ENCODE measurements at regions not wholly inside any gene's neighbourhood (a gene's known extent, or its start where the extent isn't known, plus 50 kb on each side); places are given as distances from the start of the nearest gene placed in this dataset.

GRCh38 chr17:72340836-72341235, 220.0 kb downstream of the SOX9 start:
- POLR2A ChIA-PET = no interaction called here
- Histone ChIP-seq H3K9me3 (replicated peaks; ENCODE audit: control insufficient read depth, insufficient read depth, low read length) (no peaks in the 10 kb centered on the region), H3K9me1 (replicated peaks; ENCODE audit: control insufficient read depth, extremely low read depth, insufficient read depth, low read length) (no peaks in the 10 kb centered on the region), H3K4me2 (ENCODE audit: insufficient read depth, low read length) (no peak overlapping the region), H3K9ac (replicated peaks; ENCODE audit: extremely low read depth, insufficient read depth, low read length) (no peak overlapping the region), H4K20me1 (replicated peaks; ENCODE audit: control insufficient read depth, extremely low read depth, insufficient read depth, low read length) (no peaks in the 10 kb centered on the region), H3K4me3 (replicated peaks in 1 of 3; ENCODE audit: insufficient read depth in 1 of 3, low read depth in 1 of 3, low read length in 3 of 3) (no peak overlapping the region), H3K4me1 (ENCODE audit: control insufficient read depth, extremely low read depth, insufficient read depth, low read length) (peaks cover 10% of the 10 kb centered on the region), H3K79me2 (ENCODE audit: control insufficient read depth, insufficient read depth, low read length) (no peaks in the 10 kb centered on the region), H3K36me3 (ENCODE audit: control insufficient read depth in 2 of 2, extremely low read depth in 1 of 2, insufficient read depth in 2 of 2, low read length in 2 of 2) (no peaks in the 10 kb centered on the region), H3K27ac (ENCODE audit: insufficient read depth, low read depth, low read length) (no peak overlapping the region), H3K27me3 (ENCODE audit: control insufficient read depth in 2 of 2, insufficient read depth in 2 of 2, low read length in 2 of 2) (peaks cover 6 to 23% of the 10 kb centered on the region in 2 experiments), H2AFZ (ENCODE audit: low read depth, low read length) (no peak overlapping the region)
- FAIRE-seq (no peak), DNase-seq (ENCODE audit: low read depth, low spot score) (no peak)
- CTCF ChIA-PET = interaction anchor here (1.4 kb wide), 1 partner anchor 9 kb away, joined by 7 read pairs; no protein-coding TSS in a partner anchor
- BruUV-seq (replicated peaks) = no TSS peak
- no peak for TF ChIP-seq FOS (IDR thresholded peaks at IDR 0.05; ENCODE audit: borderline replicate concordance, insufficient read depth, low read length)
- TF ChIP-seq MYC (IDR thresholded peaks at IDR 0.05; ENCODE audit: low read depth, low read length) = no peak
- TF ChIP-seq POLR2AphosphoS5 (IDR thresholded peaks at IDR 0.05; ENCODE audit: insufficient read depth, low read depth, low read length) = no peak
- no peak for TF ChIP-seq MAX (IDR thresholded peaks at IDR 0.05; ENCODE audit: insufficient read depth, insufficient read length)
- intact Hi-C loops (cut with micrococcal nuclease) = no loop called here
- dilution Hi-C loops (cut with MboI; ENCODE audit: extremely low pct_ligation_motif_present, low sequenced_read_pairs) = no loop called here

GRCh38 chr17:72342061-72342460, 221.2 kb downstream of the SOX9 start:
- Histone ChIP-seq H3K9ac (replicated peaks; ENCODE audit: extremely low read depth, insufficient read depth, low read length) (no peak overlapping the region), H3K36me3 (ENCODE audit: control insufficient read depth in 2 of 2, extremely low read depth in 1 of 2, insufficient read depth in 2 of 2, low read length in 2 of 2) (no peaks in the 10 kb centered on the region), H4K20me1 (replicated peaks; ENCODE audit: control insufficient read depth, extremely low read depth, insufficient read depth, low read length) (no peaks in the 10 kb centered on the region), H3K27me3 (ENCODE audit: control insufficient read depth in 2 of 2, insufficient read depth in 2 of 2, low read length in 2 of 2) (peaks cover 3 to 15% of the 10 kb centered on the region in 2 experiments), H3K27ac (ENCODE audit: insufficient read depth, low read depth, low read length) (no peak overlapping the region), H3K4me3 (replicated peaks in 1 of 3; ENCODE audit: insufficient read depth in 1 of 3, low read depth in 1 of 3, low read length in 3 of 3) (no peak overlapping the region), H3K4me1 (ENCODE audit: control insufficient read depth, extremely low read depth, insufficient read depth, low read length) (peaks cover 10% of the 10 kb centered on the region), H3K9me3 (replicated peaks; ENCODE audit: control insufficient read depth, insufficient read depth, low read length) (no peaks in the 10 kb centered on the region), H3K9me1 (replicated peaks; ENCODE audit: control insufficient read depth, extremely low read depth, insufficient read depth, low read length) (no peaks in the 10 kb centered on the region), H3K79me2 (ENCODE audit: control insufficient read depth, insufficient read depth, low read length) (no peaks in the 10 kb centered on the region), H2AFZ (ENCODE audit: low read depth, low read length) (no peak overlapping the region), H3K4me2 (ENCODE audit: insufficient read depth, low read length) (no peak overlapping the region)
- FAIRE-seq = no peak
- intact Hi-C loops (cut with micrococcal nuclease) (no loop called here), dilution Hi-C loops (cut with MboI; ENCODE audit: extremely low pct_ligation_motif_present, low sequenced_read_pairs) (no loop called here)
- TF ChIP-seq GATA2 (IDR thresholded peaks at IDR 0.05; ENCODE audit: insufficient read depth, insufficient read length, low read depth, low read length) (no peak), FOS (IDR thresholded peaks at IDR 0.05; ENCODE audit: borderline replicate concordance, insufficient read depth, low read length) (no peak), MYC (IDR thresholded peaks at IDR 0.05; ENCODE audit: low read depth, low read length) (no peak), CTCF (IDR thresholded peaks at IDR 0.05; ENCODE audit: extremely low read depth in 1 of 2, insufficient read depth in 1 of 2, low read depth in 1 of 2, low read length in 2 of 2) (no peak), POLR2A (IDR thresholded peaks at IDR 0.05; ENCODE audit: low read depth, low read length) (no peak), MAX (IDR thresholded peaks at IDR 0.05; ENCODE audit: insufficient read depth, insufficient read length) (no peak), POLR2AphosphoS5 (IDR thresholded peaks at IDR 0.05; ENCODE audit: insufficient read depth, low read depth, low read length) (no peak), JUN (IDR thresholded peaks at IDR 0.05; ENCODE audit: borderline replicate concordance, insufficient read depth, insufficient read length, low read depth) (no peak), EZH2 (IDR thresholded peaks at IDR 0.05; ENCODE audit: borderline replicate concordance, low read depth, low read length, severe bottlenecking) (no peak)
- DNase-seq (ENCODE audit: low read depth, low spot score) = no peak
- no TSS peak for BruUV-seq (replicated peaks)
- ChIA-PET CTCF (no interaction called here), POLR2A (no interaction called here)
